HG03520 (cell line): ENCODE measurements at regions not wholly inside any gene's neighbourhood (a gene's known extent, or its start where the extent isn't known, plus 50 kb on each side); places are given as distances from the start of the nearest gene placed in this dataset.
"Not testable (repeated sequence)": the region's sequence is repeated elsewhere in the genome, so short reads cannot be mapped to it uniquely, and the experiment has no call there.

Experiments
- ATAC-seq: cut with Tn5 transposase; IDR thresholded peaks from one replicate; pipeline ENCODE4 v1.9.1; 2021; ENCODE audit warnings: mild to moderate bottlenecking, moderate library complexity; ENCODE audit not compliant: unreplicated experiment

GRCh38 chr14:105911848-105912292 is 385.5 kb downstream of the TMEM121 start:
- not testable (repeated sequence) for ATAC-seq

GRCh38 chr14:105912641-105913180 is 386.3 kb downstream of the TMEM121 start:
- no peak for ATAC-seq

GRCh38 chr14:105913221-105913620 is 386.8 kb downstream of the TMEM121 start:
- ATAC-seq: no peak

DNA sequence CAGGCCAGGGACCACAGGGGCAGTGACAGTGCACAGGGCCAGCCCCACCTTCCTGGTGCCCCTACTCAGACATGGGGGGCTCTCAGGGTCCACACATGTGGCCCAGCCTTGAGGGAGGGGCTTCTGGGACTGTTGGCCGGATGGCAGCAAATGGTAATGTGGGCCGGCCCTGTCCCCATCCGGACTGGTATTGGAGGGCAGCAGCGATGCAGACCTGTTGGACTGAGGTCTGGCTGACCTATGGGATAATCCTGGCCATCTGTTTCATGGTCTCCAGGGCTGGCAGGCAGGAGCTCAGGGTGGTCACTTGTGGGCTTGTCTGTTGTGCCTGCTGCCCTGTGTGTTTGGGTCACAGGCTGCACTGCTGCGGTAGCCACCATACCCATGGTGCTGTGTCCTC is 387.5 kb downstream of the TMEM121 start:
- ATAC-seq: no peak

GRCh38 chr14:105914281-105914680 is 387.9 kb downstream of the TMEM121 start:
- not testable (repeated sequence) for ATAC-seq

GRCh38 chr14:105914738-105915385 is 388.5 kb downstream of the TMEM121 start:
- no peak for ATAC-seq

DNA sequence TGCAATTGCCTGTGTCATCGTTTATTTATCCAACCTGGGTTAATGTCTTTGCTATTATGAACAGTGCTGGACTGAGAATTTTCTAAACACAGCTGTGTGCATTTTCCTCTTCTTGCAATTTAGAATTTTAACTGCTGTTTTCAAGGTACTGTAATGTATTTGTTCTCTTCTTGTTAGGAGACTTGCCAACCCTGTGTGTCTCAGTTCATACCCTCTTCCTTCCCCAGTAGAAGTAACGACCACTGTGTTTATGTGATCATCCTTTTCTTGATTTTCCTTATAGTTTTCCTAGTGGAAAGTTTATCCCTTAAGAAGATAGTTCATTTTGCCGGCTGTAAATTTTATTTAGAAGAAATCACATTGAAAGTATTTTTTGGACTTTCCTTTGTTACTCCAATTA is 389.2 kb downstream of the TMEM121 start:
- ATAC-seq: not testable (repeated sequence)

GRCh38 chr14:105917136-105917932 is 391.0 kb downstream of the TMEM121 start:
- ATAC-seq: not testable (repeated sequence)

DNA sequence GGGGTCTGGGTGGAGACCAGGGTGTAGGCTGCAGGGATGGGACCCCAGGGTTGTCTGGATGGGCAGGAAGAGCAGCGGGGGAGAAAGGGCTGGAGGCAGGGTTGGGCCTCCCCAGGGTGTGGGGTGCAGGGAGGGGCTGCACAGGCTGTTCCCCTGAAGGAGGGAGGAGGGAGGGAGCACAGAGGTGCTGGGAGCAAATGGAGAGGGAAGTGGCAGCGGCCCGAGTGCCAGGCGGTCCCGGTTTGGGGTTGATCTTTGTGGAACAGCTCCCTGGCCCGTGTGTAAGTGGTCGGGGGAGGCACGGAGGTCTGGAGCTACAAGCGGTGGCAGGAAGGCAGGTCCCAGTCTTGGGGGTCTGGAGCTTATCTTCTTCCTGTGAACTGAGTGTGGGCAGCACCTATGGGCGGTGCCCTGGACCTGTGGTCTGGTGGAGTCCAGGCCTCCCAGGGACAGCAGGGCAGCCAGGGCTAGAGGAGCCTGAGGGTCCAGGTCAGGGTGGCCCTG is 391.6 kb downstream of the TMEM121 start:
- ATAC-seq: no peak

DNA sequence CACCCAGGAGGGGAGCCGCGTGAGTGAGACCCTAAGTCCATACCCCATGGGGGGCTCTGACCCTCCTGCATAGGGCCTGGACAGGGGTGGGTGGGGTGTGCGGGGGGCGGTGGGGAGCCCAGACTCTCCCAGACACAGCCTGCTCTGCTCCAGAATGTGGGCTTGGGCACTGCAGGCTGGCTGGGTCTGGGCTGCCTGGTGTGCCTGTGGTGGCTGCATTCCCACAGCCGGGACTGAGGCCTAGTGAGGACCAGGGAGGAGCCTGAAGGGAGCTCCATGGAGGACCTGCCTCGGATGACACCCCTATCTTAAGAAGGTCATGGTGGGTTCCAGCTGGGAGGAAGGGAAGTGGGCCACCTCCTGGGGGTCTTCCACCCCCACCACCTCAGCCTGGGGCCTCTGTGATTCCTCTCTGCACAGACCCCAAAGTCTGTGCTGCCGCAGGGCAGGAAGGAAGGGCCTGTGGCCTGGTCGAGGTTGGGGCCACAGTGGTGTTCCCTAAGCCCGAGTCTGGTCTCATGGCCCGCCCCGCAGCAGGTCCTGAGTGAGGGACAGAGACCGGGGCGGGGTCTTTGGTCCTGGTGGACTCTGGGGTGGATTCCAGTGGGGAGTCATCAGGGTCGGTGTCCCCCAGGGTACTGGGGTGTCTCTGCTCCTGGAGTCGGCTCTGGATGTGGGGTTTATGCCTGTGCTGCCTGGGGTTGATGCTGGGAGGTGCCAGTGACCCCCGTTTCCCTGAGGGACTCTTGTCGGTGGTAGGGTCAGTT is 392.3 kb downstream of the TMEM121 start:
- ATAC-seq: no peak

DNA sequence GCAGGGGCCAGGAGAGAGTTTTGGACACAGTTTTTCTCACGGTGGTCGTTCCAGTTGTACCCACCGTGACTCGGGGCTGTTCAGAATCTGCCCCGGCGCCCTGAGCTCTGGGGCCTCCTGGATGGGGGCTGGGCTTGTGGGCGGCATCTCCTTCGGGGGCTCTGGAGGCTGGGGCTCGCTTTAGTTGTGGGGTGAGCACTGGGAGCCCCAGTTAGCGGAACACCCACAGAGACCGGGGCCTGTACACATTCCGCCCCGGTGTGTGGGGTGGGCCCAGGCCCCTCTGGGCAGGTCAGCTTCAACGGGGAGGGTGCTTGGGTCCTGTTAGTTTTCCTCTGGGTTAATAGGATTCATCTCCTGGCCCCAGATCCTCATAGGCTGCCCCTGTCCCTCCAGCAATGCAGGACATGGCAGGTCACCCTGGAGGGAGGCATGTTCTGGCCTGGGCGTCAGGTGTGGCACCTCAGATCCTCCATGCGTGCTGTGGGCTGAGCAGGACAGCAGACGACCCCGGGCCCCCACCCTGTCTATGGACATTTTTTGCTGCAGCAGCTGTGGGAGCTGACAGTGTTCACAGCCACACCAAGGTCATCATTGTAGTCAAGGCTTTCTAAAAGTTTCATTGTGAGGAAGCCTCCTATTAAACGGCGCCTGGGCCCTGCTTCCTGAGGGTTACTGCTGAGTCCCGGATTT is 393.2 kb downstream of the TMEM121 start:
- ATAC-seq: no peak

DNA sequence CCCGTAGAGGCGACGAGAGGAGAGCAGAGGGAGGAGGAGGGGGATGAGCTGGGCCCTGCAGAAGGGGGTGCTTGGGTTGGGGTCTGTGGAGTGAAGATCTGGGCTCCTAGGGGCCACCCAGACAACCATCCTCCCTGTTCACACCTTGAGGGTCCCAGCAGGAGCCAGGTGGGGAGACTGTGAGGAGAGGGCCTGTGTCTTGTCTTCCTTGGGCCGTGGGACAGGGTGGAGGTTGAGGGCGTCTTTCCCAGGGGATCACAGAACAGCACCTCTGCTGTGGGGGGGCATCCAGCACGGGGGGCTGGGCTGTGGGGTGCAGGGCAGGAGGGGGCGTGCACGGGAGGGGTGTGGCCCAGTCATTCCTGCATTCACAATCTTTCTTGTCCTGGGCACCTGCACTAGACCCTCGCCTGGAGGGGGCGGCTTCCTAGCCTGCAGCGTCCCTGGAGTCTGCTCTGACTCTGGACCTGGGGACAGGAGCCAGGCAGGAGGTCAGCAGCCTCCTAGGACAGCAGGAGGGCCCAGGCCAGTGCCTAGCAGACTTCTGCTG is 393.8 kb downstream of the TMEM121 start:
- ATAC-seq: not testable (repeated sequence)

GRCh38 chr14:105920803-105921755 is 394.7 kb downstream of the TMEM121 start:
- not testable (repeated sequence) for ATAC-seq

DNA sequence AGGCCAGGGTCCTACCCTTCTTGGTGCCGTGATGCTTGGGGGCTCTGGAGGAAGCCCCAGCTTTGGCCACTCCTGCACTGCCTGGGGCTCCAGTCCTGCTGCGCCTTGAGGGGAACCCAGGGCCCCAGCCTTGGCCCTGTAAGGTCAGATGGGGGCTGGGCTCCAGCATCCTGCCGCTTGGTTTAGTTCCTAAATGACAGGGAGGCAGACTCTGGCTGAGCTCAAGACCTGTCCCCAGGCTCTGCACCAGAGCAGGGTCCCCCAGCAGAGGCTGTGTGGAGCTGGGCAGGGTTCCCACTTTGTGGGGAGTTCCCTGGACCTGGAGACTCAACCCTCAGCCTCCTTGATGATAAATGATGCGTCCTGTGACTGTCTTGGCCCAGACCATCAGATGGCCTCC is 395.4 kb downstream of the TMEM121 start:
- ATAC-seq: not testable (repeated sequence)

GRCh38 chr14:105923520-105924191 is 397.3 kb downstream of the TMEM121 start:
- ATAC-seq: not testable (repeated sequence)

GRCh38 chr14:105924951-105925591 is 398.7 kb downstream of the TMEM121 start:
- no peak for ATAC-seq

- no peak for ATAC-seq
These were observed 399.4 kb downstream of the TMEM121 start for GRCh38 chr14:105925615-105926372.
